ENCODE measurements at regions not wholly inside any gene's neighbourhood (a gene's known extent, or its start where the extent isn't known, plus 50 kb on each side); places are given as distances from the start of the nearest gene placed in this dataset.

- TF ChIP-seq POLR2AphosphoS5 (IDR thresholded peaks at IDR 0.05) (no peak), CTCF (IDR thresholded peaks at IDR 0.05) (no peak), POLR2A (IDR thresholded peaks at IDR 0.05) (no peak), EP300 (IDR thresholded peaks at IDR 0.05) (no peak)
- WGBS = 53% methylated on average over 6 of the region's 6 CpGs
- Histone ChIP-seq H3K4me1 (peaks cover 34% of the 10 kb centered on the region), H3K9me3 (no peaks in the 10 kb centered on the region), H3K4me3 (no peak overlapping the region), H3K27ac (peak overlapping the region; percentile 64), H3K36me3 (no peaks in the 10 kb centered on the region), H3K27me3 (no peaks in the 10 kb centered on the region)
- no peak for DNase-seq (ENCODE audit: low spot score in 2 of 2)
These were observed 352.5 kb downstream of the GPAM start for GRCh38 chr10:111831058-111831457.

GRCh38 chr10:111833251-111833650, 350.3 kb downstream of the GPAM start:
- 48% methylated on average over 2 of the region's 2 CpGs for WGBS
- TF ChIP-seq POLR2A (IDR thresholded peaks at IDR 0.05) (no peak), POLR2AphosphoS5 (IDR thresholded peaks at IDR 0.05) (no peak), CTCF (IDR thresholded peaks at IDR 0.05) (no peak)

GRCh38 chr10:111835574-111835973, 348.0 kb downstream of the GPAM start:
- no peak for DNase-seq (ENCODE audit: low spot score in 2 of 2)
- 27% methylated on average over 8 of the region's 8 CpGs for WGBS
- TF ChIP-seq POLR2A (IDR thresholded peaks at IDR 0.05) (no peak), POLR2AphosphoS5 (IDR thresholded peaks at IDR 0.05) (no peak), EP300 (IDR thresholded peaks at IDR 0.05) (no peak), CTCF (IDR thresholded peaks at IDR 0.05) (no peak)

More at GRCh38 chr10:111833251-111833650, 350.3 kb downstream of the GPAM start:
- H3K27me3 ChIP-seq = no peaks in the 10 kb centered on the region
- H3K27ac ChIP-seq = no peak overlapping the region
- H3K36me3 ChIP-seq = no peaks in the 10 kb centered on the region
- peaks cover 34% of the 10 kb centered on the region for H3K4me1 ChIP-seq
- no peaks in the 10 kb centered on the region for H3K9me3 ChIP-seq
- no peak overlapping the region for H3K4me3 ChIP-seq
- no peak for DNase-seq (ENCODE audit: low spot score in 2 of 2)

GRCh38 chr10:111836064-111836463, 347.5 kb downstream of the GPAM start:
- Histone ChIP-seq H3K4me3 (no peak overlapping the region), H3K27me3 (no peaks in the 10 kb centered on the region), H3K9me3 (no peaks in the 10 kb centered on the region), H3K27ac (no peak overlapping the region), H3K4me1 (peaks cover 25% of the 10 kb centered on the region), H3K36me3 (no peaks in the 10 kb centered on the region)
- no peak for DNase-seq (ENCODE audit: low spot score in 2 of 2)
- WGBS = 40% methylated on average over 1 of the region's 1 CpG
- no peak for TF ChIP-seq POLR2AphosphoS5 (IDR thresholded peaks at IDR 0.05)
- TF ChIP-seq CTCF (IDR thresholded peaks at IDR 0.05) = no peak
- no peak for TF ChIP-seq POLR2A (IDR thresholded peaks at IDR 0.05)
- TF ChIP-seq EP300 (IDR thresholded peaks at IDR 0.05) = no peak

More at GRCh38 chr10:111835574-111835973, 348.0 kb downstream of the GPAM start:
- Histone ChIP-seq H3K36me3 (no peaks in the 10 kb centered on the region), H3K9me3 (no peaks in the 10 kb centered on the region), H3K4me1 (peaks cover 28% of the 10 kb centered on the region), H3K4me3 (no peak overlapping the region), H3K27ac (no peak overlapping the region), H3K27me3 (no peaks in the 10 kb centered on the region)

GRCh38 chr10:111836571-111836970, 347.0 kb downstream of the GPAM start:
- Histone ChIP-seq H3K27ac (no peak overlapping the region), H3K4me1 (peaks cover 20% of the 10 kb centered on the region), H3K27me3 (no peaks in the 10 kb centered on the region), H3K4me3 (no peak overlapping the region), H3K36me3 (no peaks in the 10 kb centered on the region), H3K9me3 (no peaks in the 10 kb centered on the region)
- no peak for DNase-seq (ENCODE audit: low spot score in 2 of 2)
- WGBS = 40% methylated on average over 2 of the region's 2 CpGs
- TF ChIP-seq EP300 (IDR thresholded peaks at IDR 0.05) = no peak
- no peak for TF ChIP-seq CTCF (IDR thresholded peaks at IDR 0.05)
- TF ChIP-seq POLR2A (IDR thresholded peaks at IDR 0.05) = no peak
- no peak for TF ChIP-seq POLR2AphosphoS5 (IDR thresholded peaks at IDR 0.05)
